Anterior cingulate cortex (tissue), 58 donors: ENCODE measurements at regions not wholly inside any gene's neighbourhood (a gene's known extent, or its start where the extent isn't known, plus 50 kb on each side); places are given as distances from the start of the nearest gene placed in this dataset.
"Not testable (repeated sequence)": the region's sequence is repeated elsewhere in the genome, so short reads cannot be mapped to it uniquely, and the experiment has no call there.

ENCODE experiments used
- DNase-seq, 58 donors: peaks; one replicate each; lab custom pipeline; 2025; lab: John Stamatoyannopoulos, UW

DNA sequence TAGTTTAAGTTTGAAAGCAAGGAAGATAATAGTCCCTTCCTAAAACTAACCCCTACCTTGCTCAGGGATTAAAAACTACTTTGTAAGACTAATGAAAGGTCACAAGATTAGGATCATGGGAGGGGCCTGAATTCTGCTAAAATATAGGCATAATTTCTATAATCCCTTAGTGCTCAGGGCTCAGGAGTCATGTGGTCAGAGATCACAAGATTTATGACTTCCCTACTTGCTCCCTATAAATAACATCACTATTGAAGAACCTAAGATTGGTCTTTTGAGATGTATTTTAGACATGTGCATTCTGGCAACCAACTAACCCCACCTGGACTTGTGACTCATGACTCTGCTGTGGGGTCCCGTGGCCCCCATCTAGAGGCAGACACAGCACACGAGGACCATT is 81.1 kb downstream of the STMND1 start:
- DNase-seq: no peak

DNA sequence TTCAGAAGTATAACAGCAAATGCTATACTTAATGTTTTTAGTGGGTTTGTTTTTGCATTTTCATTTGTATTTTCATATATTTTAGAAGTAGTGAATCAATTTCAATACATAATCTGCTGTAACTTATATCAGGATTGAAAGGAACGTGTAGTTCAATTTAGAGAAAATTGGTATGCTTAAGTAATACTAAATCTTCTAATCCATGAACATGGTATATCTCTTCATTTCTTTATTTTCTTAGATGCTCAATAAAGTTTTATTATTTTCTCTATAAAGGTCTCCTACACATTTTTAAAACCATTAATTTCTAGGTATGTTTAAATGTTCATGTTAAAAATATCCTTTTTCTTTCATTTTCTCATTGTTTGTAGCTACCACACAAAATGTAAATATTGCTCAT is 85.1 kb downstream of the STMND1 start:
- no peak for DNase-seq

DNA sequence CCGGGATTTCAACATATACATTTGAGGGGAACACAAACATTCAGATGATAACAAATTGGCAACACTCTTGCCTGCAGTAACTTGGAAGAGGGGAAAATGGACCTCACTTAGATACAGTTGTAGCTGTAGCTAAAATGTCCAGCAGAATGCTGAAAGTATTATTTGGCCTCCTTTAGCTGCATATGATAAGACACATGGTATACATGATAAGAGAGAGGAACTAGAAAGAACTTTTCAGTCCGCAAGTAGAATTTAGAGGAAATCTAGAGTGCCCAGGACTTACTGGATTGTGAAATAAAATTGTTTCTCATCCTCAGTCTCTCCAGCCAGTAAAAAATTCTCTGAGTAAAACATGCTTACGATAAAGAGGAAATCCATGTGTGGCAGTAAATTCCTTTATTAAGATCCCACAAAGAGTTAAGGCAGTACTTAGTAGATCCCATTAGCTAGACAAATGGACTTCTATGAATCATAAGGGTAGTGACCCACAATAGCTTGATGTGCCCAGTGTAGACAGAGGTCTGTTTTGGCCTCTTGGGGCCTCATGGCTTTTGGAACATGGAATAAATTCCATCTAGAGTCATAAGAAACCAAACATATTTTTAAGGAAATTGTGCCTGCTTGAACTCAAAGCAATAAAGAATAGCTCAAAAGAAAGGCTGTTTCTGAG is 87.9 kb upstream of the RBM24 start:
- DNase-seq: no peak

DNA sequence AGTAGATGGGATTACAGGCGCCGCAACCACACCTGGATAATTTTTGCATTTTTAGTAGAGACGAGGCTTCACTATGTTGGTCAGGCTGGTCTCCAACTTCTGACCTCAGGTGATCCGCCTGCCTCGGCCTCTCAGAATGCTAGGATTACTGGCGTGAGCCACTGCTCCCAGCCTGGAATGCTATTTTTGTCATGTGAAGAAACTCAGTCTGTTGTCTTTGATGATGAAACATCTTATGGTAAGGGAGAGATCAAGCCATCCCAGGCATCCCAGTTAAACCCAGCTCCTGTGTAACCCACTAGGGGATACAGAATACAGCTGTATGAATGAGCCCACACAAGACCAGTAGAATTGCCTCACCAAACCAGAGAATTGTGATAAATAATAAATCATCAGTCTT is 83.6 kb upstream of the RBM24 start:
- DNase-seq: no peak

DNA sequence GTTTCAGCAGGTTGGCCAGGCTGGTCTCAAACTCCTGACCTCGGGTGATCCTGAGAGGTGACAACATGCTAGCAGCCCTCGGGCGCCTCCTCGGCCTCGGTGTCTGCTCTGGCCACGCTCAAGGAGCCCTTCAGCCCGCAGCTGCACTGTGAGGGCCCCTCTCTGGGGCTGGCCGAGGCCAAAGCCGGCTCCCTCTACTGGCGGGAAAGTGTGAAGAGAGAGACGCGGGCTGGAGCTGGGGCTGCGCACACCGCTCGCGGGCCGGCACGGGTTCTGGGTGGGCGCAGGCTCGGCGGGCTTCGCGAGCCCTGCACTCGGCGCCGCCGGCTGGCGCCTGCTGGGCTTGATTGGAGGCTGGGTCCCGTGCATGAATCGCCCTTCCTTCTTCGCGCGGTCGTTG is 80.8 kb upstream of the RBM24 start:
- no peak for DNase-seq

DNA sequence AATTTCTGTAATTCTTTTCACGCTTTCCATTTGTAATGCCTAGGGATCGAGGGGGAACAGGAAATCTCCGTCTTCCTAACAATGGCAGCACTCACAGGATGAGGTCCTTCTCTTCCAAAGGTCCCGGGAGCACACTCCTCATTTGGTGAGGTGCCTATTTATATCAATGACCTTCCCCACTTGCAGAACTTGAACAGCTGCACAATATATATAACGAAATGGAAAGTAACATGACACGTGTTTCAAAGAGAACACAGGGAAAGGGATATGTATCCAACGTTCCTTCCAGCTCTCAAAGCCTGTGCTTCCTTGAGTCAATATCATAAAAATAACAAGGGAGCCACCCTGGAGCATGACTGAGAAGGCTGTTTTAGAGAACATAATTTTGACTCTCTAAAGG is 78.6 kb upstream of the RBM24 start:
- no peak for DNase-seq

DNA sequence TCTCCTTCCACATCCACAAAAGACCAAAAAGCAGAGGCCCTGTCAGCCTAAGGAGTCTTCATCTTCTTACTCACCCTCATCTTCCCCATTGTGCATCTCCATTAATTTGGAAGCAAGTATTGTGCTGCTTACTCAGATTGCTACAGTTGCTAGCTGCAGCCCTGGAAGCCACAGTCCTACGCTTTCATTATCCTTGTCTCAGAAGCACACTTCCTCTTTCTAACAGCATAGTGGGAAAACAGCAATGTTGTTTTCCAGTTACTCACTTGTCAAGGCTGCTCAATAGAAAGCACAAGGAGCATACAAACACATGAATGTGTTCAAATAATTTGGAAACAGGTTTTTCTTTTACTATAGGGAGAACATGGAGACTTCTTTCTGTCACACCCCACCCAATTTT is 76.6 kb upstream of the RBM24 start:
- DNase-seq: no peak

DNA sequence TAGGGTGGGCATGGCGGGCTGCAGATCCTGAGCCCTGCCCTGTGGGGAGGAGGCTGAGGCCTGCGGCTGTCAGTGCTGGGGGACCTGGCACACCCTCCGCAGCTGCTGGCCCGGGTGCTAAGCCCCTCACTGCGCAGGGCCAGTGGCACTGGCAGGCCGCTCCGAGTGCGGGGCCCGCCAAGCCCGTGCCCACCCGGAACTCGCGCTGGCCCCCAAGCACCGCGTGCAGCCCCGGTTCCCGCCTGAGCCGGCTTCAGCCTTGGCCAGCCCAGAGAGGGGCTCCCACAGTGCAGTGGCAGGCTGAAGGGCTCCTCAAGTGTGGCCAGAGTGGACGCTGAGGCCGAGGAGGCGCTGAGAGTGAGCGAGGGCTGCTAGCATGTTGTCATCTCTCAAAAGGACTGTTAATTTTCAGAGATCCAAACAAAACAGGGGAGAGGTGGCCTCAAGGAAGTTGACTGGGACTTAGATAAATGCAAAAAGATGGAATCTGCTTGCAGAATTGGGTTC is 74.5 kb upstream of the RBM24 start:
- DNase-seq: no peak

DNA sequence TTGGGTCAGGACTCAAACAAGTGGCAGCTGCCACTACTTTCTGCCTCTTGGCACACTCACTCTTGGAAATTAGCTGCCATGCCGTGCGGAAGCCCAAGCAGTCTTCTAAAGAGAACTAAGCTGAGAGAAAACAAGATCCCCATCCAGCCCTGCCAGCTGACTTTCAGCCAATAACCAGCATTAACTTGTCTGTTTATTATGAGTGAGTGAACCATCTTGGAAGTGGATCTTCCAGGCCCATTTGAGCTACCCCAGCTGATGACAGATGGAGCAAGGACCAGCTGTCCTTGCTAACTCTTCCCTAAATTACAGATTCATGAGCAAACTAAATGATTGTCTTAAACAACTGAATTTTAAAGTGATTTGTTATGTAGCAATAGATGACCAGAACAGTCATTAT is 73.9 kb upstream of the RBM24 start:
- no peak for DNase-seq

DNA sequence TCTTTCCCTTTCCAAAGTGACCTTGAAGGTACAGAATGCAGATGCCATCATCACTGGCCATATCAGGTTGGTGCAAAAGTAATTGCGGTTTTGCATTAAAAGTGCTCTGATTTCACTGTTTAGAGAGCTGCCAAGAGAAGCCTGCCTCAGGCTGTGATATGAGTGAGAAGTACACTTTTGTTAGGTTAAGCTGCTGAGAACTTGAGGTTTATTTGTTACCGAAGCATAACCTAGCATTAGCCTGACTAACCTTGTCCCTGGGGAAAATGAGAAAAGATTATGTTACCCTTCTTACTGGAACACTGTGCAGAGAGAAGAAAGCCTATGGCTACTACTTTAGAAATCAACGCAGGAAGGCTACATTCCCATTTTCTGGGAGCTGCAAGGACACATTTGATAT is 70.5 kb upstream of the RBM24 start:
- DNase-seq: no peak

DNA sequence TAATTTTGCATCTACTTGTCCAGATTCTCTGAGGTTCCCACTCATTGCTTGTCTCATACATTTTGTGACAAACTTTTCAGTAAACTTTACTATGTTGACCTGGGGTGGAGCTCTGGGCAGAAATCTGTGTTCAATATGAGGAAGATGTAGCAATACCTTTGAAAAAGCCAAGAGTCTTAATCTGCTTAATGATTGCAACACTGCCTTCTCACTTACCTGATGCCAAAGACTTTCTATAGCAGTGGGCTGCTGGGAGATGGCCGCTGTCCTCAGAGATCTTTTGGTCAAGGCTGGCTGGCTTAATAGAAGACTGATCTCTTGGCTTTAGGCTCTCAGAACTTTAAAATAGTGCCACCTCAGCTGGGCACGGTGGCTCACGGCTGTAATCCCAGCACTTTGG is 70.1 kb upstream of the RBM24 start:
- no peak for DNase-seq

DNA sequence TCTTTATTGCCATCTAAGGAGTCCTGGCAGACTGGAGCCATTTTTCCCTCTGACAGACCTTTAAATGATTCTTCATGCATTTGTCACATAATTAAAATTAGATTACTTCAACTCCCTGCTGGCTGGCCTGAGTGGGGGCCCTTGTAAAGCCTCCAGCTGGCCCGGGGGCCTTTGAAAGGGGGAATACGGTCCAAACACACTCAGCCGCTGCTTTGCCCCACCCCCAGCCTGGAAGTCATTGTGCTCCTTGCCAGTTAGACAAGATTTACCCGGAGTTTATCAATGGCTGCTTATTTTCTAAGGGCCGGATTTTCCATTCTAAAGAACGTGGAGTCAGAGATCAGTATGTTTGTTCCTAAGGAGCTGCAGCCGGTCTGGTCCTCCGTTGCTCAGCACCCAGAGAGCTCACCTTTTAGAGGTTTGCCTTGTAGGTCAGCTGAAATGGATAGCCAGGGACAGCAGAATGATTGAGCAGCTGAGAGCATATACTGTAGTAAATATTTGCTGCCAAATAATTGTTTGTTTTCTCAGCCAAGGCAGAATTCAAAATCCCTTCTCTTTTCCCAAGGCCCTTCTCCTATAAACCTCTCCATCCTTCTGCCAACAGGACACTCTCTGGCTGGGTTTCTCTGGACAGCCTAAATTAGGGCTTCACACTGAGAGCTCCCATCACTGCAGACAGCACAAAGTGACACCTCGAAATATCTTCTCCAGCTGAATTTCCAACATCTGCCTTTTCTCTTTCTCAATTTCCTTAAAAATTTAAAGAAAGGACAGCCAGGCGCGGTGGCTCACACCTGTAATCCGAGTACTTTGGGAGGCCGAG is 68.4 kb upstream of the RBM24 start:
- DNase-seq: peak in 16 of 58 donors; percentile 0 to 15 (median 3)

DNA sequence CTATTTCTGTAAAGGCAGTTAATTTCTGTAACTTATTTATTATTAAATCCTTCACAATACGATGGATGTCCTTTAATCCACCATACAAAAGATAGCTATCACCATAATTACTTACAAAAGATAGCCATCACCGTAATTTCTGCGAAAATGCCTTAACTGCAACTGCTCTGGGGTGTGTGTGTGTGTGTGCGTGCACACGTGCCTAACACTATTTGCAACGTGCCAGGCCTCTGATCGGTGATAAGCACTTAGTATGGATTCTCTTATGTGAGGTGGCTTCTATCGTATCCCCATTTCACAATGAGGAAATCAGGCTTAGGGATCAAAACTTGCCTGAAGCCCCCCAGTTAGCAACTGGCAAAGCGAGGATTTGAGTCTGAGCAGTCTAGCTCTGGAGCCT is 67.1 kb upstream of the RBM24 start:
- no peak for DNase-seq

DNA sequence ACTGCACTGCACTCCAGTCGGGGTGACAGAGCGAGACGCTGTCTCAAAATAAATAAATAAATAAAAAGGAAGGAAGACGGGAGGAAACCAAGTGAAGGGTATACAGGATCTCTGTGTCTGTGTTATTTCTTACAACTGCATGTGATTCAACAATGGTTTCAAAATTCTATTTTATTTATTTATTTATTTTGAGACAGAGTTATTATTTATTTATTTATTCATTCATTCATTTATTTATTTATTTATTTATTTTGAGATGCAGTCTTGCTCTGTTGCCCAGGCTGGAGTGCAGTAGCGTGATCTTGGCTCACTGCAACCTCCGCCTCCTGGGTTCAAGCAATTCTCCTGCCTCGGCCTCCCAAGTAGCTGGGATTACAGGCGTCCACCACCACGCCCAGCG is 64.2 kb upstream of the RBM24 start:
- DNase-seq: not testable (repeated sequence)

DNA sequence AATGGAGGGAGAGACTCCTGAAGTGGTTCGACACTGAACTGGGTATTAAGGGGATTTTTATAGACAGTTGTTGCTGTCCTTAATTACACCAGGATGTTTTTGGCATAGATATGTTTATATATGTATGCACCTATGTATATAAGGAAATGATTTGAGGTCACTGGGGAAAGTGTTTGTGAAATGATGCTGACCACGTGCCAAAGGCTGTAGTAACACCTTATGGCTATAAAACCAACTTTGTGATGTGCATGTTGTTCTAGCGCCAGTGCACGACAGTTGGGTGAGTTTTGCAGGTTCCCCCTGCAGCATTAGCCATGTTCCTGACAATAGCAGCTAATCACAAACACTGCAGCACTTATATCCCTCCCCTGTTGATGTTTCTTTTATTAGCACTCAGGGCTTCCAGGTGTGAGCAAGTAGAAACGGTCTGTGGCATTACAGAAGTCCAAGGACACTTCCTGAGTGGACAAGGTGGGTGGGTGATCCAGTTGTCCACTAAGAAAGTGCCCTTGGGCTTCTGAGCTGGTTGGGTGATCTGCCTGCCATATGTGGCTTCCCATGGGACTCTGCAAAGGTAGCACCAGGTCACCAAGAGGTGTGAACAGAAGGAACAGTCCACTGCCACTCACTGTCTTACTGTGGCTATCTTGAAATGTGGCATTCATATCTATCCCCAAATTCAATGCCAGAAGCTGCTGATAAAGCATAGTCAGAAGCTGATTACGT is 63.0 kb upstream of the RBM24 start:
- DNase-seq: no peak

DNA sequence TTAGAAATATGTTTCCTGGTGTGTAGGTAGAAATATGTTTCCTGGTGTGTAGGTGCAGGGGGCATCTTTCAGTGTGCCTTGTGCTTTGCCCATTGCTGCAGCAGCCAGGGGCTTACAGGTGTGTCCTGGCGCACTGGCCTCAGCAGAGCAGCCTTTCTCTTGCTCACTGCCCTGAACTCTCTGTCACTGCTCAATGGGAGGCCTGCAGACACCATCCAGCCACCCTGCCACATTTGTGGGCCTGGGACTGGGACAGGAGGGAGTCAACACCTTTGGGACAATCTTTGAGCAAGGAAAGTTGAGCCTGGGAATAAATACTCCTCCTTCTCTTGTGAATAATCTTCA is 62.4 kb upstream of the RBM24 start:
- no peak for DNase-seq

DNA sequence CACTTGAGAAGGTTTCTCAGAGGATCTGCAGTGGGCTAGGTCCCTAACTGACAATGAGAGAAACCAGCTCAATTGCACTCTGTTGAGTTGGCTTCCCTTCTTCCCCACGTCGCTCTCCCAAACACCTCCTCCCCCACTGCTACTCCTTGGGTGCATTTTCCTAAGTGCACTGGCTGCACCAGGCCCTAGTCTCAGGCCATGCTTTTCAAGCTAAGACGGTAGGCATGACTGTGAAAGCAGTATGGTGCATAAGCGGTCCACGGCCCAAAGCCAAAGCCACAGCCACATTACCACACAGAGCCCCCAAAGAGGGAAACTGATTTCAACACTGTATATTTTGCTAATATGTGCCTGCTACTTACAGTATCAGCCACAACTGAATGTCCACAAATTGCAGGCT is 62.1 kb upstream of the RBM24 start:
- DNase-seq: no peak

DNA sequence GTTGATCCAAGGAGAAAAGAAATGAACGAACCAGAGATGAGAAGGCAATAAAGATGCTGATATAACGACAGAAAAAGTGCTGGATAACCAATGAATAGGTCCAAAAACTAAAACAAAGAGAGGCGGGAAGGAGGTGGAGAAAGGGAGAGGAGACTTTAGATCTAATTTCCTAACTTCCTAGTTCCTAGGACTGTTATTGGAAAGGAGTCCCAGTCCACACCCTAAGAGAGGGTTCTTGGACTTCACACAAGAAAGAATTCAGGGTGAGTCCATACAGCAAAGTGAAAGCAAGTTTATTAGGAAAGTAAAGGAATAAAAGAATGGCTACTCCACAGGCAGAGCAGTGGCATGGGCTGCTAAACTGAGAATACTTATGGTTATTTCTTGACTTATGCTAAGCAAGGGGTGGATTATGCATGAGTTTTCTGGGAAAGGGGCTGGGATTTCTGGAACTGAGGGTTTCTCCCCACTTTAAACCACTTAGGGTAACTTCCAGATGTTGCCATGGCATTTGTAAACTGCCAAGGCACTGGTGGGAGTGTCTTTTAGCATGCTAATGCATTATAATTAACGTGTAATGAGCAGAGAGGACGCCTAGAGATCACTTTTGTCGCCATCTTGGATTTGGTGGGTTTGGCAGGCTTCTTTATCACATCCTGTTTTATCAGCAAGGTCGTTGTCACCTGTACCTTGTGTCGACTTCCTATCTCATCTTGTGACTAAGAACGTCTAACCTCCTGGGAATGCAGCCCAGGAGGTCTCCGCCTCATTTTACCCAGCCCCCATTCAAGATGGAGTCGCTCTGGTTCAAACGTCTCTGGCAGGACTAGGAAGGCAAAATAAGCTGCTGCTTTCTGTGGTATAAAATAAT is 60.9 kb upstream of the RBM24 start:
- no peak for DNase-seq

DNA sequence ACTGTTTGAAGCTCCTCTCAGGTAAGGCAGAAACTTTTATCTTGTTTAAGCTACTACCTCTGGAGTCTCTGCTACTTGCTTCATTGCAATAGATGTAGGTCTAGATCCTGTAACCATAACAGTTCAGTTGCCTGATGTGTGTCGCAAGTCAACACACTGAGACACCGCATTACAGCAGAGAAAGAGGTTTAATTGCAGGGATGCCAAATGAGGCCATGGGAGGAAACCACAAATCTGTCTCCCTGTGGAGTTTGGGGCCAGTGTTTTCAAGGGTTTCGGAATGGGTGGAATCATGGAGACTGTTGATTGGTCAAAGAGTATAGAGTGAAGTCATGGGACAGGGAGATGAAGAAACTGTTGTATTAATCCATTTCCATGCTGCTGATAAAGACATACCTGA is 57.1 kb upstream of the RBM24 start:
- no peak for DNase-seq

DNA sequence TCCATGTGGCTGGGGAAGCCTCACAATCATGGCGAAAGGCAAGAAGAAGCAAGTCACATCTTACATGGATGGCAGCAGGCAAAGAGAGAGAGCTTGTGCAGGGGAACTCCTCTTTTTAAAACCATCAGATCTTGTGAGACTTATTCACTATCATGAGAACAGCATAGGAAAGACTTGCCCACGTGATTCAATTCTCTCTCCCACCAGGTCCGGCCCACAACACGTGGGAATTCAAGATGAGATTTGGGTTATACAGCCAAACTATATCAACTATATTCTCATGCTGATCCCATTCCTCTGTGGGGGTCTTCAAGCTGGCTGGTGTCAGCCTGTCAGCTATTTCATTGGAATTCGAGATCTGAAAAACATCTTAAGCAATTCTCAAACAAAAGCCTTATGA is 56.7 kb upstream of the RBM24 start:
- not testable (repeated sequence) for DNase-seq
